Thymus (tissue), 11 donors: ENCODE measurements at regions not wholly inside any gene's neighbourhood (a gene's known extent, or its start where the extent isn't known, plus 50 kb on each side); places are given as distances from the start of the nearest gene placed in this dataset.
"Not testable (repeated sequence)": the region's sequence is repeated elsewhere in the genome, so short reads cannot be mapped to it uniquely, and the experiment has no call there.

ENCODE experiments used
- DNase-seq, 9 donors: peaks; one replicate each; pipeline ENCODE4 v3.0.0-alpha.2; 2013; ENCODE audit warnings: low spot score in 9 of 9, low read depth in 6 of 9, missing footprints in 1 of 9
- H3K27ac ChIP-seq, 2 donors: one replicate each; pipeline ENCODE4 v1.5.1; 2013; ENCODE audit warnings: control low read depth in 1 of 2, low read depth in 1 of 2, low read length in 1 of 2, mild to moderate bottlenecking in 1 of 2, moderate library complexity in 1 of 2
- H3K27me3 ChIP-seq, 2 donors: one replicate each; pipeline ENCODE4 v1.5.1; 2013; ENCODE audit warnings: low read length in 1 of 2; ENCODE audit not compliant: control insufficient read depth in 2 of 2, insufficient read depth in 1 of 2
- H3K36me3 ChIP-seq, 2 donors: one replicate each; pipeline ENCODE4 v1.5.1; 2013; ENCODE audit warnings: low read length in 1 of 2, mild to moderate bottlenecking in 1 of 2, moderate library complexity in 1 of 2; ENCODE audit not compliant: control insufficient read depth in 2 of 2, insufficient read depth in 2 of 2
- H3K4me1 ChIP-seq, 2 donors: one replicate each; pipeline ENCODE4 v1.5.1; 2013; ENCODE audit warnings: low read length in 2 of 2; ENCODE audit not compliant: control insufficient read depth in 2 of 2, insufficient read depth in 2 of 2
- H3K4me3 ChIP-seq, 2 donors: one replicate each; pipeline ENCODE4 v1.5.1; 2013; ENCODE audit warnings: low read length in 2 of 2, control low read depth in 1 of 2, mild to moderate bottlenecking in 1 of 2
- H3K9me3 ChIP-seq, 2 donors: one replicate each; pipeline ENCODE4 v1.5.1; 2013; ENCODE audit warnings: low read length in 1 of 2, mild to moderate bottlenecking in 1 of 2; ENCODE audit not compliant: control insufficient read depth in 2 of 2, insufficient read depth in 1 of 2
- WGBS: extraction: QIAGEN DNeasy Blood & Tissue Kit; methylation state at CpG from one replicate; pipeline ENCODE4 v1.1.7; 2013; 5-methylcytosine and 5-hydroxymethylcytosine counted together
- donor health status: healthy.

DNA sequence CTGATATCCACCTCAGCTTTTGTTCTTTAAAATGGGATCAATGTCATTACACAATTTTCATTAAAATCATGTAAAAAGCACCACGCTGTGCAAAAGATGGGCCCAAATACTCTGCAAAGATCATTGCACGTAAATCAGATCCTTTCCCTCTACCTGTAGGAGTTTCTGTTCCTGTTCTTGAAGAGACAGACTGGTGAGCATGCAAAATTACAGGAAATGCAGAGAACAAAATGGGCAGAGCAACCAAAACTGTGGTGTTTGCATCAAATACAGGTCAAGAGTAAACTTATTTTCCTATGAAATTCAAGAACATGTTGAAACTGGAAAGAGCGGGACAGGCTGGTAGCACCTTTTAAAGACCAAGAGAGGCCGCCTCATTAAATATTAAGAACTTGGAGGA lies 294.9 kb upstream of the ADGRL2 start:
- no peaks in the 10 kb centered on the region for H3K36me3 ChIP-seq
- H3K27ac ChIP-seq, result no peak overlapping the region
- H3K27me3 ChIP-seq, result no peaks in the 10 kb centered on the region
- 76% methylated on average over 4 of the region's 4 CpGs for WGBS
- no peaks in the 10 kb centered on the region for H3K4me1 ChIP-seq
- no peak for DNase-seq
- H3K9me3 ChIP-seq, result no peaks in the 10 kb centered on the region
- no peak overlapping the region for H3K4me3 ChIP-seq

DNA sequence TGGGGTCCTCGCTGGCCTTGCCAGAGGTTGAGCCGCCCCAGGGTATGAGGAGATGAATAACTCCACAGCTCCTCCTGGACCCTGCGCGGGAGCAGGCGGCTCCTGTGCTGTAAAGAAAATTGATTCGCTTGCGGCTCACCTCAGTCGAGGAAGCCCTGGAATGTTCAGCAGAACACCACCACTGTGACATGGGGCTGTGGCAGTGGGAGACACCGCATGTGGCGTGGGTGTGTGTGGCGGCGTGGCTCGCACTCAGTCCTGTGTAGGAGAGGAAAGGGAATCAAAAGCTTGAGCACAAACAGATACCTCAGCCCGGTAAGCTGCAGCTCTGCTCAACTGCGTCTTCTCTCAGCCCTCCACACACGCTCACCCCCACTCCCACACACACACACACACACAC lies 295.9 kb upstream of the ADGRL2 start:
- not testable (repeated sequence) for H3K4me1 ChIP-seq, H3K36me3 ChIP-seq, DNase-seq, H3K4me3 ChIP-seq, H3K27ac ChIP-seq, H3K9me3 ChIP-seq, H3K27me3 ChIP-seq
- 97% methylated on average over 15 of the region's 16 CpGs for WGBS

DNA sequence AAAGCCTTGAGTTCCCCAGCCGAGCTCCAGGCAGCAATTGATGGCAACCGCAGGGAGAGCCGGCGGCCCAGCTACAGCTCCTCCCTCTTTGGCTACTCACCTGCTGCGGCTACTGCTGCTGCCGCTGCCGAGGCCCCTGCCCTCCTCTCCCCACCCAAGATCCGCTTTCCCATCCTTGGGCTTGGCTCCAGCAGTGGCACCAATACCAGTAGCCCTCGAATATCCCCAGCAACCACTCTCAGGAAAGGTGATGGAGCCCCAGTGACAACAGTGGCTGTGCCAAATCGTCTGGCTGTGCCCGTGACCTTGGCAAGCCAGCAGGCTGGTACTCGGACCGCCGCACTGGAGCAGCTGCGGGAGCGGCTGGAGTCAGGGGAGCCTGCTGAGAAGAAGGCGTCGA lies 298.0 kb upstream of the ADGRL2 start:
- H3K9me3 ChIP-seq, H3K27ac ChIP-seq, H3K36me3 ChIP-seq, H3K27me3 ChIP-seq, H3K4me3 ChIP-seq, H3K4me1 ChIP-seq, DNase-seq: not testable (repeated sequence)
- 97% methylated on average over 18 of the region's 18 CpGs for WGBS

DNA sequence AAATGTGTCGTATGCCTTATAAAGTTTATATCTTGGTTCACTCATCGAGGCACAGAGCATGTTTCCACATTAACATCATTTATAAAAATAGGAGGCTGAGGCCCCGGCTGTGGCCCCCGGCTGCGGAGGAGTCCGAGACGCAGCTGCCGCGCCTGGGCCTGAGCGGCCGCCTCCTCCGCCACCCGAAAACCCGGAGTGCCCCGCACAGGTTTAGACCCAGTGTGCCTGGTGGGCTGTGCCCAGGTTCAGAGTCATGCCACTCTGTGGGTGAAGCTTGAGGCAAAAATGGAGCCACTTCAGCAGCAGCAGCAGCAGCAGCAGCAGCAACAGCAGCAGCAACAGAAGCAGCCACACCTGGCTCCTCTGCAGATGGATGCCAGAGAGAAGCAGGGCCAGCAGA lies 299.2 kb upstream of the ADGRL2 start:
- H3K36me3 ChIP-seq, H3K4me3 ChIP-seq, DNase-seq, H3K27ac ChIP-seq, H3K4me1 ChIP-seq, H3K9me3 ChIP-seq, H3K27me3 ChIP-seq: not testable (repeated sequence)
- 98% methylated on average over 15 of the region's 15 CpGs for WGBS

DNA sequence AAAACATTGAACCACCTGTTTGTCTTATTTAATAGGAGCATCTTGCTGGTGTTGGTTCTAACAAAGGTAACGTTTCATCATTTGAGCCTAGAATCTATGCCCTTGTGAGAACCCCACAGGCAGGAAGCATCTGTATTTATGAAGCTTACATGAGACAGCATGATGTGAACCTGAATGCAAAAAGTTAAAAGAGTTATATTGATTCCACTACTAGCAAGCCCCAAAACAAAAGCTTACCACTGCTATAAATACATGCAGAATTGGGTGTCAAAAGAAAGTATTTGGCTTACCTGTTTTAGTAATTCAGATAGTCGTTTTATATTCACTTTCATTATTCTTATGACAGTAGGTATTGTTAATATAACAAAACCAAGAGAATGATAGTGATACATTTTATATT lies 301.2 kb upstream of the ADGRL2 start:
- Histone ChIP-seq H3K27ac (no peak overlapping the region), H3K4me1 (no peaks in the 10 kb centered on the region), H3K9me3 (no peaks in the 10 kb centered on the region), H3K27me3 (no peaks in the 10 kb centered on the region), H3K36me3 (no peaks in the 10 kb centered on the region), H3K4me3 (no peak overlapping the region)
- DNase-seq, result no peak
- 62% methylated on average over 2 of the region's 2 CpGs for WGBS

DNA sequence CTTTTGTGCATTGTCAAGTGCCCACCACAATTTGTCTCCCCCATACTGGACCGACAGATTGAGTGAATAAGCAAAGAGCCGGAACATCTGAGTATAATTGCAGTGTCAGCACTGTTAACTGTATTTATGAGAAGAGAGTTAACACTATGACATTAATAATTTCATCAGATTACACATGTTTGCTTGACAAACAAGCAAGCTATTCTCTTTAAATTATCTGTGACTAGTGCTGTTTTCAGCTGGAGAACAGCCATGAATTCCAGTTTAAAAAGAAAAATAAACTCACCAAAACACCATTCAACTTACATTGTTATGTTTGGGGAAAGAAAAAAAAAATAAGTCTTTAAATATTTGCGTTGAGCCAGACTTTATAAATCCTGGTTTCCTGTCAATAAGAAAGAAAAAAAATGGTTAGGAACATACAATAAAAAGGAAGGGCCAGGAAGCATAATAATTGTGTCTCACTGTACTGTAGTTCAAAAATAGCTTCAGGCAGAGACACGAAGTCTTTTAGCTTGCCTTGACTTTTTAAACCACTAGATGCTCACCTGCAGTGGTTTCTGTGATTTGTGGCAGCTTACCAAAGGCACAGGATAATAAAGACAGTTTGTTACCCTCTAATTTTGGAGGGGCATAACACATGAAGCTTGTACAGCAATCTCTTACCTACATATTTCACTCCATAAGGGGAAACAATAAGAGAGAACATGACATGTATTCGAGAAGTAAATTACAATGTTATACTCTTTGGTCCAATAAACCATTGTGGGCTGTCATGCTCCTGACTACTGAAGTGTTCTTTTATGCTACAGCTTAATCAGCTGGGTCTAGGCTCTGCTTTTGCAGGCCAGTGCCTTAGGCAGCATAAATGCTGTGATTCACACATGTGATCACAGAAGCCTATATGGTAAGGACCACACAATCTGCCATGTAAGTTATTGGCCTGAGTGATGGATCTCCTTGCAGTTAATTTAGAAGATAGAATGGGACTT lies 302.0 kb upstream of the ADGRL2 start:
- no peaks in the 10 kb centered on the region for H3K27me3 ChIP-seq
- no peak overlapping the region for H3K4me3 ChIP-seq
- H3K27ac ChIP-seq, result no peak overlapping the region
- H3K9me3 ChIP-seq, result no peaks in the 10 kb centered on the region
- no peak for DNase-seq
- H3K4me1 ChIP-seq, result no peaks in the 10 kb centered on the region
- no peaks in the 10 kb centered on the region for H3K36me3 ChIP-seq
- WGBS, result 53% methylated on average over 5 of the region's 5 CpGs

DNA sequence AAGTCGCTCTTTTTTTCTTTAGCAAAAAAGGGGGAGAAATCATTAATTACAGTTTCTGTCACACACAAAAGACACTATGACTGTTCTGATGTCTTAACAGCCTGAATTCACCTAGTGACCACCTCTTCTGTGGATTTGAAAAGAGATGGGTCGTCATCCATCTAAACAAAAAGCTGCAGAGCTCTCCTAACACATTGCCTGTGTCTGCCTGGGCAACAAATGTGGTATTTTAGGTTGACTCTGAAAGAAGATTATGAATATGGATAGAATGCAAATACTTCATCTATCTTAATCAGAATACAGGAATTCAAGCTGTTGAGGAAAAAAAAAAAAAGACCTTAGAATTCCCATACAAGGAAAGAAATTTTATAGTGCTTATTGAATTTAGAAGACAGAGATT lies 304.4 kb upstream of the ADGRL2 start:
- H3K27me3 ChIP-seq, result no peaks in the 10 kb centered on the region
- no peaks in the 10 kb centered on the region for H3K9me3 ChIP-seq
- 90% methylated on average over 2 of the region's 2 CpGs for WGBS
- no peak overlapping the region for H3K4me3 ChIP-seq
- no peak overlapping the region for H3K27ac ChIP-seq
- no peaks in the 10 kb centered on the region for H3K36me3 ChIP-seq
- no peaks in the 10 kb centered on the region for H3K4me1 ChIP-seq
- no peak for DNase-seq

DNA sequence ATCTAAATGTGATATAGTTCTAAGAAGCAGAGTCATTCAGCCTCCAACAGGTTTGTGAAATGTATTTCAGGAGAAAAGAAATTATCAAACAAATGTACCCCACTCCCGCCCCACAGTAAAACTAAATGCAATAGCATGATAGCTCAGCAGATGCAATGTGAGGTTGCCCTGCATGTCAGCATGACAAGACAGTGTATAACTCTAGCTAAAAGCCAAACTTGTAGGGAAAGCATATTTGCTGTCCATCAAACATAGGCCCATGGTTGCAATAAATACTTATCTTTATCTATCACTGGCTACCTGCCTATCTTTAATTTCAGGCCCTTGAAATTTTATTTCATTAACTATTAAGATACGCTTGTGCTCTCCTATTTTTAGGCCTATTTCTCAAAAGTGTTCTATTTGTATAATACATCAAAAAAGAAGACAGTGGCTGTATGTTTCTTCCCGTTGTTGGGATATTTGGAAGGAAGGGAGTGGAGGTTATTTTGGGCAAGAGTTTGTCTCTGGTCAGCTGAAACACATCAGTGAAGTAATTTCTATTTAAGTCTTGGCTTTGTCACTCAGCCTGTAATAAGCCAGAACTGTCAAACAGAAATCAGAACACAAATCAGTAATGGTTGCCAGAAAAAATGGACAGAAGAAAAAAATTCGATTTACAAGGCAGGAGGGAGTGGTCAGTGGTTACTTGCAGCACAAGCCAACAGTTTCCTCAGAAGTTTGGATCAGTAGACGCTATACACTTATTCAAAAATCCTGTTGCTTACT lies 307.4 kb upstream of the ADGRL2 start:
- H3K36me3 ChIP-seq, result no peaks in the 10 kb centered on the region
- no peaks in the 10 kb centered on the region for H3K4me1 ChIP-seq
- H3K27ac ChIP-seq, result no peak overlapping the region
- no peaks in the 10 kb centered on the region for H3K9me3 ChIP-seq
- H3K27me3 ChIP-seq, result no peaks in the 10 kb centered on the region
- DNase-seq, result no peak
- no peak overlapping the region for H3K4me3 ChIP-seq
- 91% methylated on average over 5 of the region's 5 CpGs for WGBS

DNA sequence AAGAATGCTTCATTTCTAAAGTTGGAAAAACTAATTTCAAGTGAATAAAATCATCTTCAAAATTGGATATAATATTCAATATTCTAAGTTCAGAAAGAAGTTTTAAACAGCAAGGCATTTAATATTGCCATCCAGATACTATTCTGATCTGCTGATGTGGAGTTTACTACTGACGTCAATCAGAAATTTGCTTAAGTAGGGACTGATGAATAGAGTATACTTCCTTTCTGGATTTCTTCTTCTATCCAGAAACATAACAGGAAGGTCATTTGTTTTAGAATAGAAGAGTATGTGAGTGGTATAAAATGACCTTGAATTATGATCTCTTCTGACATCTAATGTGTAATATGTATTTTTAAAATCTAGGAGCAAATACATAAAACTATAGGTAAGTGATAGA lies 308.1 kb upstream of the ADGRL2 start:
- Histone ChIP-seq H3K4me1 (no peaks in the 10 kb centered on the region), H3K36me3 (no peaks in the 10 kb centered on the region), H3K4me3 (no peak overlapping the region), H3K27me3 (no peaks in the 10 kb centered on the region), H3K27ac (no peak overlapping the region), H3K9me3 (no peaks in the 10 kb centered on the region)
- 94% methylated on average over 1 of the region's 1 CpG for WGBS
- DNase-seq, result no peak
